GM21737 (cell line): ENCODE measurements at regions not wholly inside any gene's neighbourhood (a gene's known extent, or its start where the extent isn't known, plus 50 kb on each side); places are given as distances from the start of the nearest gene placed in this dataset.

Source experiments
- ATAC-seq: cut with Tn5 transposase; IDR thresholded peaks from one replicate; pipeline ENCODE4 v1.9.1; 2021; ENCODE audit warnings: mild to moderate bottlenecking, moderate library complexity; ENCODE audit not compliant: unreplicated experiment

GRCh38 chr12:46500673-46501072, 128.1 kb upstream of the SLC38A2 start:
- no peak for ATAC-seq

GRCh38 chr12:46499901-46500300, 127.3 kb upstream of the SLC38A2 start:
- ATAC-seq, result no peak

GRCh38 chr12:46499226-46499625, 126.7 kb upstream of the SLC38A2 start:
- no peak for ATAC-seq

- no peak for ATAC-seq
Observed at GRCh38 chr12:46497739-46498138, 125.2 kb upstream of the SLC38A2 start.

GRCh38 chr12:46494424-46494823, 121.9 kb upstream of the SLC38A2 start:
- no peak for ATAC-seq

- ATAC-seq, result no peak
Observed at GRCh38 chr12:46493834-46494181, 121.2 kb upstream of the SLC38A2 start.

GRCh38 chr12:46493150-46493833, 120.7 kb upstream of the SLC38A2 start:
- no peak for ATAC-seq

GRCh38 chr12:46492471-46493085, 120.0 kb upstream of the SLC38A2 start:
- ATAC-seq, result no peak

- ATAC-seq, result no peak
Observed at GRCh38 chr12:46491548-46491947, 119.0 kb upstream of the SLC38A2 start.

- no peak for ATAC-seq
Observed at GRCh38 chr12:46490635-46491034, 118.1 kb upstream of the SLC38A2 start.

GRCh38 chr12:46489951-46490388, 117.4 kb upstream of the SLC38A2 start:
- ATAC-seq, result no peak

GRCh38 chr12:46487567-46488131, 115.1 kb upstream of the SLC38A2 start:
- ATAC-seq, result no peak

- ATAC-seq, result no peak
Observed at GRCh38 chr12:46486588-46486987, 114.0 kb upstream of the SLC38A2 start.

GRCh38 chr12:46485853-46486252, 113.3 kb upstream of the SLC38A2 start:
- ATAC-seq, result no peak

- no peak for ATAC-seq
Observed at GRCh38 chr12:46484396-46485061, 112.0 kb upstream of the SLC38A2 start.

- ATAC-seq, result no peak
Observed at GRCh38 chr12:46483572-46484395, 111.2 kb upstream of the SLC38A2 start.

- ATAC-seq, result no peak
Observed at GRCh38 chr12:46480724-46481123, 108.2 kb upstream of the SLC38A2 start.

GRCh38 chr12:46480316-46480715, 107.7 kb upstream of the SLC38A2 start:
- no peak for ATAC-seq

- ATAC-seq, result no peak
Observed at GRCh38 chr12:46478123-46478522, 105.5 kb upstream of the SLC38A2 start.

GRCh38 chr12:46477541-46477940, 105.0 kb upstream of the SLC38A2 start:
- no peak for ATAC-seq
